ENCODE measurements at regions not wholly inside any gene's neighbourhood (a gene's known extent, or its start where the extent isn't known, plus 50 kb on each side); places are given as distances from the start of the nearest gene placed in this dataset.

DNA sequence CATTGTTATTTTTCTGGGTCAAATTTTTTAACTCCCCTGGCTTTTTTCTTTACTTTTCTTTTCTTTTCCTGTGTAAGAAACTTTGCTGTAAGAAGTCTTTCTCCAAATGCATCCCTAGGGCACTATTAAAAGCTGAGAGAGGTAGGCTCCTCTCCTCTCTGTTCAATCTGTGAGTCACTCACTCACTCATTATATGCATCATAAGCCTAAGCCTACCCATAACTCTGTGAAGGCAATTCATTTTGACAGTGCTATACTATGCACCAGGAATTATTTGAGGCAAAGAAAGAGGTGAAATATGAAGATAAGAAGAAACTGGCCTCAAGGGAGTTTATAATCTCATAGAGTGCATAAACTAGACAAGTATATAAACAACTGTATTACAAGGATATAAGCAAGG, 67.9 kb upstream of the PRR16 start:
- H3K4me1 Mint-ChIP-seq (ENCODE audit: low read depth) = no peaks in the 10 kb centered on the region
- H3K9me3 Mint-ChIP-seq (ENCODE audit: low read depth) = peaks cover 16% of the 10 kb centered on the region
- H3K27ac Mint-ChIP-seq = no peak overlapping the region
- no peak for DNase-seq (ENCODE audit: low spot score, unreplicated experiment)
- TF ChIP-seq, protein P1, sequence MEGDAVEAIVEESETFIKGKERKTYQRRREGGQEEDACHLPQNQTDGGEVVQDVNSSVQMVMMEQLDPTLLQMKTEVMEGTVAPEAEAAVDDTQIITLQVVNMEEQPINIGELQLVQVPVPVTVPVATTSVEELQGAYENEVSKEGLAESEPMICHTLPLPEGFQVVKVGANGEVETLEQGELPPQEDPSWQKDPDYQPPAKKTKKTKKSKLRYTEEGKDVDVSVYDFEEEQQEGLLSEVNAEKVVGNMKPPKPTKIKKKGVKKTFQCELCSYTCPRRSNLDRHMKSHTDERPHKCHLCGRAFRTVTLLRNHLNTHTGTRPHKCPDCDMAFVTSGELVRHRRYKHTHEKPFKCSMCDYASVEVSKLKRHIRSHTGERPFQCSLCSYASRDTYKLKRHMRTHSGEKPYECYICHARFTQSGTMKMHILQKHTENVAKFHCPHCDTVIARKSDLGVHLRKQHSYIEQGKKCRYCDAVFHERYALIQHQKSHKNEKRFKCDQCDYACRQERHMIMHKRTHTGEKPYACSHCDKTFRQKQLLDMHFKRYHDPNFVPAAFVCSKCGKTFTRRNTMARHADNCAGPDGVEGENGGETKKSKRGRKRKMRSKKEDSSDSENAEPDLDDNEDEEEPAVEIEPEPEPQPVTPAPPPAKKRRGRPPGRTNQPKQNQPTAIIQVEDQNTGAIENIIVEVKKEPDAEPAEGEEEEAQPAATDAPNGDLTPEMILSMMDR (IDR thresholded peaks at IDR 0.05; ENCODE audit: unreplicated experiment) = no peak
- no peaks in the 10 kb centered on the region for H3K36me3 Mint-ChIP-seq (ENCODE audit: insufficient read depth)
- no peak overlapping the region for H3K4me3 Mint-ChIP-seq (ENCODE audit: low read depth)
- H3K27me3 Mint-ChIP-seq = no peaks in the 10 kb centered on the region

GRCh38 chr5:120400356-120400755, 63.7 kb upstream of the PRR16 start:
- TF ChIP-seq, protein P1 (IDR thresholded peaks at IDR 0.05; ENCODE audit: unreplicated experiment) = no peak
- Mint-ChIP-seq H3K27me3 (no peaks in the 10 kb centered on the region), H3K27ac (no peak overlapping the region), H3K9me3 (ENCODE audit: low read depth) (peaks cover 19% of the 10 kb centered on the region), H3K4me1 (ENCODE audit: low read depth) (no peaks in the 10 kb centered on the region), H3K36me3 (ENCODE audit: insufficient read depth) (no peaks in the 10 kb centered on the region), H3K4me3 (ENCODE audit: low read depth) (no peak overlapping the region)
- DNase-seq (ENCODE audit: low spot score, unreplicated experiment) = no peak

GRCh38 chr5:120402606-120403005, 61.5 kb upstream of the PRR16 start:
- Mint-ChIP-seq H3K27ac (no peak overlapping the region), H3K9me3 (ENCODE audit: low read depth) (peaks cover 21% of the 10 kb centered on the region), H3K4me1 (ENCODE audit: low read depth) (no peaks in the 10 kb centered on the region), H3K4me3 (ENCODE audit: low read depth) (no peak overlapping the region), H3K27me3 (no peaks in the 10 kb centered on the region), H3K36me3 (ENCODE audit: insufficient read depth) (no peaks in the 10 kb centered on the region)
- TF ChIP-seq, protein P1 (IDR thresholded peaks at IDR 0.05; ENCODE audit: unreplicated experiment) = no peak
- DNase-seq (ENCODE audit: low spot score, unreplicated experiment) = no peak

DNA sequence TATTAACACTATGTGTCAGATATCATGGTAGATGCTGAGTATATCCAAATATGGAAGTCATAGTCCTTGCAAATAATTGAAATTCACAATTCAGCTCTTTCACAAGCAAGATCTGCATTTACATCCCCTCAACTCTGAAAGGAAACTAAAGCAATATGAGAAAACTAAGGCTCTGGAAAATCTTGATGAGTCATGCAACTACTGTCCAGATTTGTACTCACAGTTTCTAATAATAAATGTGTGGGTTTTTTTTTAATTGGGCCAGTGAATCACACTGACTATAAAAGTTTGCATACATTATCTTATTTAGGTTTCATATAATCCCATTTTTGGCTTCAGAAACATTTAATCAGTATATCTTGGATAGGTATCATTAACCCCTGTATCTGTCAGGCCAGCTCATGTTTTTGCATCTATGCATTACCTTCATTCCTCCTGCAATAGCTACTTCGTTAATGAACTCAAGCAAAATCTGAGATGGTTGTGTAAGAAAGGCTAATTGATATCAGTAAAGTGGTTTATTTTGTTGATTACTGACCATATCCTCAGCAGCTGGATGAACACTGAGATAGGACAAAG, 58.7 kb upstream of the PRR16 start:
- no peak for DNase-seq (ENCODE audit: low spot score, unreplicated experiment)
- no peaks in the 10 kb centered on the region for H3K4me1 Mint-ChIP-seq (ENCODE audit: low read depth)
- no peak overlapping the region for H3K4me3 Mint-ChIP-seq (ENCODE audit: low read depth)
- H3K9me3 Mint-ChIP-seq (ENCODE audit: low read depth) = peaks cover 14% of the 10 kb centered on the region
- no peaks in the 10 kb centered on the region for H3K36me3 Mint-ChIP-seq (ENCODE audit: insufficient read depth)
- no peak overlapping the region for H3K27ac Mint-ChIP-seq
- TF ChIP-seq, protein P1 (IDR thresholded peaks at IDR 0.05; ENCODE audit: unreplicated experiment) = no peak
- H3K27me3 Mint-ChIP-seq = no peaks in the 10 kb centered on the region

GRCh38 chr5:120405923-120406322, 58.2 kb upstream of the PRR16 start:
- no peaks in the 10 kb centered on the region for H3K4me1 Mint-ChIP-seq (ENCODE audit: low read depth)
- H3K9me3 Mint-ChIP-seq (ENCODE audit: low read depth) = peaks cover 13% of the 10 kb centered on the region
- TF ChIP-seq, protein P1 (IDR thresholded peaks at IDR 0.05; ENCODE audit: unreplicated experiment) = no peak
- H3K27me3 Mint-ChIP-seq = no peaks in the 10 kb centered on the region
- no peak for DNase-seq (ENCODE audit: low spot score, unreplicated experiment)
- no peak overlapping the region for H3K4me3 Mint-ChIP-seq (ENCODE audit: low read depth)
- H3K27ac Mint-ChIP-seq = no peak overlapping the region
- H3K36me3 Mint-ChIP-seq (ENCODE audit: insufficient read depth) = no peaks in the 10 kb centered on the region

Measured in progenitor cell of endocrine pancreas (in vitro differentiated cells).